Endothelial cell of umbilical vein (primary cell): ENCODE measurements at regions not wholly inside any gene's neighbourhood (a gene's known extent, or its start where the extent isn't known, plus 50 kb on each side); places are given as distances from the start of the nearest gene placed in this dataset.

Experiments used
- BruUV-seq: library from RNA; stranded (reverse); fragments of 400-500 nt; replicated peaks from 2 replicates; lab custom pipeline; 2021; lab: Mats Ljungman, UMichigan
- CTCF ChIA-PET: fragments of 300-600, 350-600 bp; sonication (Branson Sonifier 250); formaldehyde crosslinking; loops from one replicate; lab custom pipeline; 2021; ENCODE audit warnings: antibody characterized with exemption, inconsistent platforms; lab: Charles Lee
- POLR2A ChIA-PET: fragments of 300-600, 350-600 bp; sonication (Branson Sonifier 250); formaldehyde crosslinking; loops from one replicate; lab custom pipeline; 2021; ENCODE audit warnings: antibody characterized with exemption, inconsistent platforms; lab: Charles Lee
- DNase-seq: peaks from one replicate; pipeline ENCODE4 v3.0.0-alpha.2; 2011; ENCODE audit warnings: low read depth, low spot score
- FAIRE-seq: peaks from 2 replicates; lab custom pipeline; 2011; peaks lifted over from hg19 to GRCh38; lab: Jason Lieb, UNC
- H2AFZ ChIP-seq: 2 replicates; pipeline ENCODE4 v1.6.0; 2012; ENCODE audit warnings: low read depth, low read length, control low read depth, inconsistent platforms
- H3K27ac ChIP-seq: 2 replicates; pipeline ENCODE4 v1.5.1; 2011; ENCODE audit warnings: low read depth, mild to moderate bottlenecking, control low read depth, low read length, moderate library complexity; ENCODE audit not compliant: insufficient read depth
- H3K27me3 ChIP-seq, 2 experiments: 2 replicates each; pipeline versions ENCODE4 v1.6.0 to v1.6.1; 2011; ENCODE audit warnings: low read length in 2 of 2, mixed read lengths in 1 of 2; ENCODE audit not compliant: control insufficient read depth in 2 of 2, insufficient read depth in 2 of 2
- H3K36me3 ChIP-seq, 2 experiments: 2 replicates in 1 of 2; 3 replicates in 1 of 2; pipeline ENCODE4 v1.5.1; 2011; ENCODE audit warnings: low read length in 2 of 2, mild to moderate bottlenecking in 1 of 2, moderate library complexity in 1 of 2; ENCODE audit not compliant: control insufficient read depth in 2 of 2, insufficient read depth in 2 of 2; ENCODE audit errors: extremely low read depth in 1 of 2
- H3K4me1 ChIP-seq: 3 replicates; pipeline ENCODE4 v1.5.1; 2011; ENCODE audit warnings: mild to moderate bottlenecking, low read length; ENCODE audit not compliant: control insufficient read depth, insufficient read depth; ENCODE audit errors: extremely low read depth
- H3K4me2 ChIP-seq: 2 replicates; pipeline ENCODE4 v1.6.1; 2011; ENCODE audit warnings: low read length, control low read depth, mixed read lengths; ENCODE audit not compliant: insufficient read depth
- H3K4me3 ChIP-seq, 3 experiments: fragments of 200-600 bp in 1 of 3; sonication (generic), shearing (Covaris generic) in 1 of 3; replicated peaks in 1 of 3; 2 replicates each; pipeline ENCODE4 v1.5.1; 2011 to 2016; ENCODE audit warnings: control low read depth in 3 of 3, low read length in 3 of 3, mild to moderate bottlenecking in 2 of 3, inconsistent platforms in 1 of 3, low read depth in 1 of 3, moderate library complexity in 1 of 3; ENCODE audit not compliant: insufficient read depth in 1 of 3
- H3K79me2 ChIP-seq: 2 replicates; pipeline ENCODE4 v1.6.0; 2012; ENCODE audit warnings: low read length, inconsistent platforms; ENCODE audit not compliant: control insufficient read depth, insufficient read depth
- H3K9ac ChIP-seq: replicated peaks from 2 replicates; pipeline ENCODE3; 2011; ENCODE audit warnings: low read length, control low read depth; ENCODE audit not compliant: insufficient read depth; ENCODE audit errors: extremely low read depth
- H3K9me1 ChIP-seq: replicated peaks from 3 replicates; pipeline ENCODE4 v1.6.0; 2011; ENCODE audit warnings: mild to moderate bottlenecking, low read length; ENCODE audit not compliant: control insufficient read depth, insufficient read depth; ENCODE audit errors: extremely low read depth
- H3K9me3 ChIP-seq: replicated peaks from 2 replicates; pipeline ENCODE4 v1.5.1; 2012; ENCODE audit warnings: low read length, inconsistent platforms; ENCODE audit not compliant: control insufficient read depth, insufficient read depth
- H4K20me1 ChIP-seq: replicated peaks from 2 replicates; pipeline ENCODE3; 2011; ENCODE audit warnings: mild to moderate bottlenecking, low read length; ENCODE audit not compliant: control insufficient read depth, insufficient read depth; ENCODE audit errors: extremely low read depth
- CTCF ChIP-seq, 2 donors: IDR thresholded peaks; 1 replicate in 1 of 2; 2 replicates in 1 of 2; pipeline ENCODE4 v1.5.1; 2011; ENCODE audit warnings: low read length in 2 of 2, mild to moderate bottlenecking in 2 of 2, moderate library complexity in 2 of 2, control low read depth in 1 of 2, inconsistent platforms in 1 of 2, low read depth in 1 of 2; ENCODE audit not compliant: insufficient read depth in 1 of 2; ENCODE audit errors: extremely low read depth in 1 of 2
- EZH2 ChIP-seq: IDR thresholded peaks from 2 replicates; pipeline ENCODE4 v1.6.1; 2012; ENCODE audit warnings: borderline replicate concordance, low read depth, mild to moderate bottlenecking, moderate library complexity, low read length, inconsistent platforms; ENCODE audit not compliant: severe bottlenecking
- FOS ChIP-seq: IDR thresholded peaks from 2 replicates; pipeline ENCODE4 v1.6.1; 2011; ENCODE audit warnings: mild to moderate bottlenecking, low read length, moderate library complexity, borderline replicate concordance; ENCODE audit not compliant: insufficient read depth
- GATA2 ChIP-seq: IDR thresholded peaks from 2 replicates; pipeline ENCODE4 v1.7.0; 2011; ENCODE audit warnings: low read depth, mild to moderate bottlenecking, moderate library complexity, mixed read lengths, low read length; ENCODE audit not compliant: insufficient read length, insufficient read depth
- JUN ChIP-seq: IDR thresholded peaks from 2 replicates; pipeline ENCODE4 v1.6.1; 2011; ENCODE audit warnings: borderline replicate concordance, low read depth; ENCODE audit not compliant: insufficient read length, insufficient read depth
- MYC ChIP-seq: IDR thresholded peaks from one replicate; pipeline ENCODE4 v1.6.1; 2011; ENCODE audit warnings: mild to moderate bottlenecking, low read depth, low read length
- POLR2A ChIP-seq: IDR thresholded peaks from 2 replicates; pipeline ENCODE4 v1.6.1; 2012; ENCODE audit warnings: low read depth, mild to moderate bottlenecking, control low read depth, low read length
- POLR2AphosphoS5 ChIP-seq: IDR thresholded peaks from 2 replicates; pipeline ENCODE4 v1.6.1; 2012; ENCODE audit warnings: low read depth, mild to moderate bottlenecking, control low read depth, low read length, moderate library complexity; ENCODE audit not compliant: insufficient read depth
- dilution Hi-C: fragments of 300-500 bp; cut with MboI; formaldehyde crosslinking; loops from one replicate; pipeline ENCODE4 v1.15.0; 2019; ENCODE audit warnings: low sequenced_read_pairs; ENCODE audit not compliant: extremely low pct_ligation_motif_present
- intact Hi-C: fragments of 100-400 bp; cut with micrococcal nuclease; formaldehyde crosslinking; loops from one replicate; pipeline ENCODE4 v1.10.0; 2022
- TF ChIP-seq, protein P1 (sequence below): IDR thresholded peaks from 2 replicates; pipeline ENCODE4 v1.6.1; 2011; ENCODE audit not compliant: insufficient read depth, insufficient read length

- dilution Hi-C loops, result no loop called here
- no peaks in the 10 kb centered on the region for H3K79me2 ChIP-seq
- peak; percentile 85 for DNase-seq
- TF ChIP-seq FOS (peak; percentile 88), MYC (no peak), POLR2A (peak; percentile 67), CTCF (IDR thresholded peaks at IDR 0.05; ENCODE audit: extremely low read depth in 1 of 2, insufficient read depth in 1 of 2, low read depth in 1 of 2, low read length in 2 of 2) (no peak), POLR2AphosphoS5 (peak; percentile 95), JUN (peak; percentile 91), EZH2 (no peak), GATA2 (peak; percentile 90)
- TF ChIP-seq, protein P1, sequence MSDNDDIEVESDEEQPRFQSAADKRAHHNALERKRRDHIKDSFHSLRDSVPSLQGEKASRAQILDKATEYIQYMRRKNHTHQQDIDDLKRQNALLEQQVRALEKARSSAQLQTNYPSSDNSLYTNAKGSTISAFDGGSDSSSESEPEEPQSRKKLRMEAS, result no peak
- H2AFZ ChIP-seq, result no peak overlapping the region
- peak overlapping the region; percentile 32 for H3K9ac ChIP-seq
- no peaks in the 10 kb centered on the region for H3K9me1 ChIP-seq
- FAIRE-seq, result peak; percentile 98
- no TSS peak for BruUV-seq
- H4K20me1 ChIP-seq, result no peaks in the 10 kb centered on the region
- H3K4me3 ChIP-seq, result no peak overlapping the region
- H3K27ac ChIP-seq, result peak overlapping the region; percentile 76
- CTCF ChIA-PET, result interaction anchor here (0.9 to 3.5 kb wide), 9 partner anchors 9 to 233 kb away, joined by 3 to 25 read pairs (median 5); no protein-coding TSS in a partner anchor
- peaks cover 39% of the 10 kb centered on the region for H3K4me1 ChIP-seq
- no peaks in the 10 kb centered on the region for H3K27me3 ChIP-seq
- H3K4me2 ChIP-seq, result peak overlapping the region; percentile 18
- no peaks in the 10 kb centered on the region for H3K36me3 ChIP-seq
- intact Hi-C loops, result loop anchor here (1.0 to 10.0 kb wide), 4 partner anchors 9 to 1217 kb away; no protein-coding TSS in a partner anchor
- POLR2A ChIA-PET, result interaction anchor here (1.6 kb wide), 1 partner anchor 9 kb away, joined by 8 read pairs; no protein-coding TSS in a partner anchor
- no peaks in the 10 kb centered on the region for H3K9me3 ChIP-seq
These were observed 52.1 kb upstream of the MYRIP start for GRCh38 chr3:39757307-39757706.
